Neural cell (in vitro differentiated cells): ENCODE measurements at regions not wholly inside any gene's neighbourhood (a gene's known extent, or its start where the extent isn't known, plus 50 kb on each side); places are given as distances from the start of the nearest gene placed in this dataset.

ENCODE experiments used
- H2AFZ ChIP-seq: fragments of 200-600, 300-800 bp; sonication (generic), shearing (Covaris generic); 2 replicates; pipeline ENCODE4 v1.6.0; 2014; ENCODE audit warnings: low read depth, mild to moderate bottlenecking, antibody characterized with exemption, low read length, moderate library complexity
- H3F3A ChIP-seq: fragments of 200-600 bp; shearing (Covaris generic); 2 replicates; pipeline ENCODE4 v1.6.1; 2016; ENCODE audit warnings: mild to moderate bottlenecking, moderate library complexity, mixed read lengths, antibody characterized with exemption, low read length; ENCODE audit not compliant: insufficient read depth, poor library complexity, severe bottlenecking
- H3K27ac ChIP-seq: fragments of 200-600, 300-800 bp; sonication (generic), shearing (Covaris generic); 2 replicates; pipeline ENCODE4 v1.5.1; 2014; ENCODE audit warnings: mild to moderate bottlenecking, low read length, moderate library complexity
- H3K27me3 ChIP-seq: fragments of 300-800, 200-600 bp; sonication (generic), shearing (Covaris generic); 2 replicates; pipeline ENCODE4 v1.6.0; 2014; ENCODE audit warnings: mild to moderate bottlenecking, low read depth, low read length, moderate library complexity; ENCODE audit not compliant: insufficient read depth
- H3K36me3 ChIP-seq: fragments of 300-800, 200-600 bp; sonication (generic), shearing (Covaris generic); 2 replicates; pipeline ENCODE4 v1.5.1; 2014; ENCODE audit warnings: mild to moderate bottlenecking, antibody characterized with exemption, low read length, moderate library complexity; ENCODE audit not compliant: insufficient read depth
- H3K4me2 ChIP-seq: fragments of 300-800, 200-600 bp; sonication (generic), shearing (Covaris generic); 2 replicates; pipeline ENCODE4 v1.6.0; 2014; ENCODE audit warnings: mild to moderate bottlenecking, low read length
- H3K4me3 ChIP-seq: fragments of 300-800, 200-600 bp; sonication (generic), shearing (Covaris generic); 2 replicates; pipeline ENCODE4 v1.5.1; 2014; ENCODE audit warnings: mild to moderate bottlenecking, low read length, moderate library complexity
- H3K79me2 ChIP-seq: fragments of 200-600 bp; shearing (Covaris generic); replicated peaks from 2 replicates; pipeline ENCODE4 v1.6.0; 2014; ENCODE audit warnings: mild to moderate bottlenecking, low read length, moderate library complexity; ENCODE audit not compliant: insufficient read depth
- H3K9ac ChIP-seq: fragments of 300-800, 200-600 bp; sonication (generic), shearing (Covaris generic); 2 replicates; pipeline ENCODE4 v1.6.1; 2016; ENCODE audit warnings: mild to moderate bottlenecking, low read length, mixed read lengths
- H3K9me2 ChIP-seq: fragments of 200-600 bp; shearing (Covaris generic); 2 replicates; pipeline ENCODE4 v1.6.1; 2016; ENCODE audit warnings: mild to moderate bottlenecking, low read length, mixed read lengths; ENCODE audit not compliant: insufficient read depth
- H3K9me3 ChIP-seq: fragments of 200-600, 300-800 bp; sonication (generic), shearing (Covaris generic); 2 replicates; pipeline ENCODE4 v1.6.1; 2016; ENCODE audit warnings: mild to moderate bottlenecking, mixed run types, low read length, moderate library complexity, mixed read lengths
- H4K20me1 ChIP-seq: fragments of 200-600 bp; shearing (Covaris generic); 2 replicates; pipeline ENCODE4 v1.6.1; 2016; ENCODE audit warnings: mild to moderate bottlenecking, mixed run types; ENCODE audit not compliant: insufficient read depth
- CTCF ChIP-seq: fragments of 450-650 bp; IDR thresholded peaks from 2 replicates; pipeline ENCODE4 v1.5.1; 2014; ENCODE audit warnings: antibody characterized with exemption, mild to moderate bottlenecking, moderate library complexity; ENCODE audit not compliant: poor library complexity, severe bottlenecking
- EP300 ChIP-seq: fragments of 450-650 bp; conservative IDR thresholded peaks from 2 replicates; pipeline ENCODE4 v1.6.1; 2014; ENCODE audit warnings: antibody characterized with exemption, mild to moderate bottlenecking, moderate library complexity; ENCODE audit not compliant: poor library complexity, severe bottlenecking
- EZH2 ChIP-seq: fragments of 200-600, 300-800 bp; shearing (Covaris generic), sonication (generic); IDR thresholded peaks from 2 replicates; pipeline ENCODE4 v1.6.1; 2014; ENCODE audit warnings: antibody characterized with exemption, low read length, borderline replicate concordance, mild to moderate bottlenecking; ENCODE audit not compliant: insufficient read depth, poor library complexity, severe bottlenecking
- MXI1 ChIP-seq: fragments of 450-650 bp; conservative IDR thresholded peaks from 2 replicates; pipeline ENCODE4 v1.6.1; 2014; ENCODE audit warnings: antibody characterized with exemption, mild to moderate bottlenecking; ENCODE audit not compliant: poor library complexity, severe bottlenecking
- POLR2AphosphoS5 ChIP-seq: IDR thresholded peaks from 2 replicates; pipeline ENCODE4 v1.6.1; 2012
- RAD21 ChIP-seq: fragments of 450-650 bp; conservative IDR thresholded peaks from 2 replicates; pipeline ENCODE4 v1.6.1; 2014; ENCODE audit warnings: antibody characterized with exemption, mild to moderate bottlenecking, moderate library complexity
- REST ChIP-seq: IDR thresholded peaks from 2 replicates; pipeline ENCODE4 v1.6.1; 2012; ENCODE audit warnings: borderline replicate concordance
- SMC3 ChIP-seq: fragments of 450-650 bp; conservative IDR thresholded peaks from 2 replicates; pipeline ENCODE4 v1.6.1; 2014; ENCODE audit warnings: antibody characterized with exemption, mild to moderate bottlenecking, moderate library complexity; ENCODE audit not compliant: poor library complexity
- TAF1 ChIP-seq: IDR thresholded peaks from 2 replicates; pipeline ENCODE4 v1.6.1; 2012; ENCODE audit warnings: low read depth

GRCh38 chr7:109996411-109996810 lies 1094.5 kb upstream of the LRRN3 start:
- Histone ChIP-seq H3F3A (no peaks in the 10 kb centered on the region), H3K79me2 (no peaks in the 10 kb centered on the region), H3K9me3 (no peaks in the 10 kb centered on the region), H3K36me3 (no peaks in the 10 kb centered on the region), H4K20me1 (no peaks in the 10 kb centered on the region), H3K27me3 (no peaks in the 10 kb centered on the region), H3K9ac (no peak overlapping the region), H3K4me3 (no peak overlapping the region), H3K9me2 (no peaks in the 10 kb centered on the region), H3K27ac (no peak overlapping the region), H3K4me2 (no peak overlapping the region), H2AFZ (no peak overlapping the region)
- no peak for TF ChIP-seq RAD21
- no peak for TF ChIP-seq SMC3
- no peak for TF ChIP-seq EP300
- no peak for TF ChIP-seq POLR2AphosphoS5
- no peak for TF ChIP-seq CTCF
- no peak for TF ChIP-seq REST
- no peak for TF ChIP-seq TAF1
- TF ChIP-seq EZH2 = no peak
- TF ChIP-seq MXI1 = no peak

- Histone ChIP-seq H3K4me2 (no peak overlapping the region), H3K9me2 (no peaks in the 10 kb centered on the region), H3K79me2 (no peaks in the 10 kb centered on the region), H3K36me3 (no peaks in the 10 kb centered on the region), H3F3A (no peaks in the 10 kb centered on the region), H3K4me3 (no peak overlapping the region), H3K27ac (no peak overlapping the region), H2AFZ (no peak overlapping the region), H4K20me1 (no peaks in the 10 kb centered on the region), H3K9ac (no peak overlapping the region), H3K9me3 (no peaks in the 10 kb centered on the region), H3K27me3 (no peaks in the 10 kb centered on the region)
- TF ChIP-seq TAF1 = no peak
- TF ChIP-seq REST = no peak
- TF ChIP-seq EZH2 = no peak
- no peak for TF ChIP-seq EP300
- no peak for TF ChIP-seq CTCF
- no peak for TF ChIP-seq MXI1
These were observed 1094.0 kb upstream of the LRRN3 start for GRCh38 chr7:109996927-109997326.
